HUES48 (cell line): ENCODE measurements at regions not wholly inside any gene's neighbourhood (a gene's known extent, or its start where the extent isn't known, plus 50 kb on each side); places are given as distances from the start of the nearest gene placed in this dataset.

Source experiments
- H3K27ac ChIP-seq: one replicate; pipeline ENCODE4 v1.7.0; 2013; ENCODE audit warnings: low read depth, low read length, inconsistent platforms
- H3K27me3 ChIP-seq: 2 replicates; pipeline ENCODE4 v1.6.1; 2013; ENCODE audit warnings: mild to moderate bottlenecking, low read length; ENCODE audit not compliant: control insufficient read depth, insufficient read depth
- H3K36me3 ChIP-seq: 2 replicates; pipeline ENCODE4 v1.6.1; 2013; ENCODE audit warnings: low read length; ENCODE audit not compliant: control insufficient read depth, insufficient read depth
- H3K4me1 ChIP-seq: 2 replicates; pipeline ENCODE4 v1.6.1; 2013; ENCODE audit warnings: mild to moderate bottlenecking, low read length; ENCODE audit not compliant: control insufficient read depth, insufficient read depth
- H3K4me3 ChIP-seq: 2 replicates; pipeline ENCODE4 v1.5.1; 2013; ENCODE audit warnings: mild to moderate bottlenecking, low read depth, low read length
- H3K9ac ChIP-seq: 2 replicates; pipeline ENCODE4 v1.6.1; 2013; ENCODE audit warnings: mild to moderate bottlenecking, low read depth, low read length, moderate library complexity
- H3K9me3 ChIP-seq: 2 replicates; pipeline ENCODE4 v1.6.1; 2013; ENCODE audit warnings: low read length; ENCODE audit not compliant: control insufficient read depth, insufficient read depth

DNA sequence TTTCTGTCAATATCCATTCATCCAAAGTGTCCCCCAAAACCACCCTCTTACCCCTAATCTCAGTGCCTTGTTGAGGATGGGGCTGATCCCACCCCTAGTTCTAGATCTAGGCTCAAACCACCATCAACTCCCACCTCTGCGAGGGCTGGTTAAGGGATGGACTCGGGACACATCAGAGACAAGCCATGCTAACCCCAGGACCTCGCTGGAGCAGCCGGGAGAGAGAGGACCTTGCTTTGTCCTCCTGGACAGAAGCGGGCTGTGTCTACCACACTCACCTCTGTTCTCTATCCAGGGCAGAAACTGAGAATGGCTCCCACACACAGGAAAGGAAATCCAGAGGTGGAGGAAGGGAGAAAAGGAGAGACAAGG is 90.8 kb upstream of the UQCRFS1 start:
- H3K4me1 ChIP-seq, result 0 out of 2 replicates have a peak, but pooled peaks cover under 1% of the 10 kb centered on the region
- no peaks in the 10 kb centered on the region for H3K36me3 ChIP-seq
- H3K9me3 ChIP-seq, result no peaks in the 10 kb centered on the region
- no peak overlapping the region for H3K27ac ChIP-seq
- H3K9ac ChIP-seq, result no peak overlapping the region
- peaks cover 5% of the 10 kb centered on the region; the same call in 1 of the 2 replicates for H3K27me3 ChIP-seq
- H3K4me3 ChIP-seq, result no peak overlapping the region

DNA sequence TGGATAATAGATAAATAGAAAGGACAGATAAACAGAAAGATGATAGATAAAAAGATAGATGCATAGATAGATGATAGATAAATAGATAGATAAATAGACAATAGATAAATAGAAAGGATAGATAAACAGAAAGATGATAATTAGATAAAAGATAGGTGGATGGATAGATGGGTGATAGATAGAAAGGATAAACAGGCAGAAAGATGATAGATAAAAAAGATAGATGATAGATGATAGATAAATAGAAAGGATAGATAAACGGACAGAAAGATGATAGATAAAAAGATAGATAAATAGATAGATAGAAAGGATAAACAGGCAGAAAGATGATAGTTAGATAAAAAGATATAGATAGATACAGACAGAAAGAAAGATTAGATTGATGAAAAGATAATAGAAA is 92.3 kb upstream of the UQCRFS1 start:
- peaks cover 9% of the 10 kb centered on the region for H3K4me1 ChIP-seq
- peaks cover 10% of the 10 kb centered on the region for H3K27me3 ChIP-seq

DNA sequence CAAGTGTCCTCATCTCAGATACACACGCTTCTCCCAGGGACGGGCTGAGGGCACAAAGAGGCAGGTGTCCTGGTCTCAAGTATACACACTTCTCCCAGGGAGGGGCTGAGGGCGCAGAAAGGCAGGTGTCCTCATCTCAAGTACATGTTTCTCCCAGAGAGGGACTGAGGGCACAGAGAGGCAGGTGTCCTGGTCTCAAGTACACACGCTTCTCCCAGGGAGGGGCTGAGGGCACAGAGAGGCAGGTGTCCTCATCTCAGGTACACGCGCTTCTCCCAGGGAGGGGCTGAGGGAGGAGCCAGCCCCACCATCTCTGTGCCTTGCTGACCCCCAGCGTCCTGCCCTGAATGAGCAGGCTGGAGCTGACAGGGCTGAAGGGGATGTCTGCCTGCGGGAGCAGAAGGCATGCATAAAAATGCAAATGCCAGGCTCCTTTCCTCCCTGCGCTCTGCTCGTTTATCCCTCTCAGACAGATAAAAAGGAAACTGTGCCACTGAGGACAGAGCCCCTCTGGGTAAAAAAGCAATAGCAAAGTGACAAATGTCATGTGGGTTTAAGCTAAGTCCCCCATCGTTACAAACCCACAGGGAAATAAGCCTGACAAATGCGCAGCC is 96.1 kb upstream of the UQCRFS1 start:
- Histone ChIP-seq H3K9ac (no peak overlapping the region), H3K27me3 (peaks cover 10% of the 10 kb centered on the region), H3K27ac (no peak overlapping the region), H3K4me1 (peaks cover 14% of the 10 kb centered on the region), H3K9me3 (no peaks in the 10 kb centered on the region), H3K36me3 (no peaks in the 10 kb centered on the region), H3K4me3 (peak overlapping the region; percentile 34; the same call in 1 of the 2 replicates)

More for the DNA sequence above, 92.3 kb upstream of the UQCRFS1 start:
- H3K9ac ChIP-seq, result no peak overlapping the region
- no peak overlapping the region for H3K4me3 ChIP-seq
- no peak overlapping the region for H3K27ac ChIP-seq
- no peaks in the 10 kb centered on the region for H3K36me3 ChIP-seq
- H3K9me3 ChIP-seq, result no peaks in the 10 kb centered on the region

DNA sequence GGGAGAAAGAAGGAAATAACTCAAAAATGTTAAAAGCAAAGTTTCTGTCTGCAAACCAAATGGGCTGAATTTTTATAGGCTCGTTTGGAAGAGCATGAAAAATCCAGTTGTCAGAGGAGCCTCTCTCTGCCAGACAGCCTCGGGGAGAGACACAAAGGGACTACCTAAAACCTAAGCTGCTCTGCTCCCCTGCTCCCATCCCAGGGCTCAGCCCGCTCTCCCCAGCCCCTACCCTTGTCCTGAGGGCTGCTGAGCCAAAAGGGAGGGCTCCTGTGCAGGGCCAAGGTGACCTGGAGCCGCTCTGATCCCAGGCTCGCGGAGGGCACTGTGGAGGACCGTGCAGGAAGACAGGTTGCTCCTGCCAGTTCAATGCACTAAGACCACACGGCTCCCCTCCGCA is 96.7 kb upstream of the UQCRFS1 start:
- Histone ChIP-seq H3K9me3 (no peaks in the 10 kb centered on the region), H3K4me3 (no peak overlapping the region), H3K9ac (no peak overlapping the region), H3K4me1 (peaks cover 14% of the 10 kb centered on the region), H3K27me3 (peaks cover 10% of the 10 kb centered on the region), H3K36me3 (no peaks in the 10 kb centered on the region), H3K27ac (no peak overlapping the region)

DNA sequence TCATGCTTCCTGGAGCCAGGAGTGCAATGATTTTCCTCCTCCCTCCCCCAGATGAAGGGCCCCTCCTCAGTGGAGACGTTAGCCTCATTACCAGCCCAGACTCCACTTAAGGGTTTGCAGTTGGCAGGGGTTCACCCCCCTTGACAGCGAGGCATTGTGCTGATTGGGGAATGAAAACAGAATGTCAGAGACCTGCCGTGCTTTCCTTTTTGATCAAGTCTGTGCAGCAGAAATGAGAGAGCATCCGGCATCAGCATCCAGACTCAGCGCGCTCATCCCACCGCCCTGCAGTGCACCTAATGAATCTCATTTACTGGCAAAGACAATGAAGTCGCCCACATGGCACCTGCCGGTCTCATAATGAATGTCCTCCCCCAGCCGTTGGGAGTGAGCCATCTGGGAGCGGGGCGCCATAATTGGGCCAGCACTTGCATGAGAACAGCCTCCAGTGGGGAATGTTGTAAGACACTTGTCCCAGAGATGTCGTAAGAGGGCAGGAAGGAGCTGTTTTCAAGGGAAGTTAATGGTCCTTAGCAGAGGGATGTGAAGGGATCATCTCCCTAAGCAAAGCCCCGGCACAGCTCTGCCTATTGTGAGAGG is 98.3 kb upstream of the UQCRFS1 start:
- Histone ChIP-seq H3K9me3 (no peaks in the 10 kb centered on the region), H3K9ac (no peak overlapping the region), H3K36me3 (no peaks in the 10 kb centered on the region), H3K4me3 (no peak overlapping the region), H3K27ac (no peak overlapping the region), H3K27me3 (peaks cover 10% of the 10 kb centered on the region), H3K4me1 (peaks cover 14% of the 10 kb centered on the region)

DNA sequence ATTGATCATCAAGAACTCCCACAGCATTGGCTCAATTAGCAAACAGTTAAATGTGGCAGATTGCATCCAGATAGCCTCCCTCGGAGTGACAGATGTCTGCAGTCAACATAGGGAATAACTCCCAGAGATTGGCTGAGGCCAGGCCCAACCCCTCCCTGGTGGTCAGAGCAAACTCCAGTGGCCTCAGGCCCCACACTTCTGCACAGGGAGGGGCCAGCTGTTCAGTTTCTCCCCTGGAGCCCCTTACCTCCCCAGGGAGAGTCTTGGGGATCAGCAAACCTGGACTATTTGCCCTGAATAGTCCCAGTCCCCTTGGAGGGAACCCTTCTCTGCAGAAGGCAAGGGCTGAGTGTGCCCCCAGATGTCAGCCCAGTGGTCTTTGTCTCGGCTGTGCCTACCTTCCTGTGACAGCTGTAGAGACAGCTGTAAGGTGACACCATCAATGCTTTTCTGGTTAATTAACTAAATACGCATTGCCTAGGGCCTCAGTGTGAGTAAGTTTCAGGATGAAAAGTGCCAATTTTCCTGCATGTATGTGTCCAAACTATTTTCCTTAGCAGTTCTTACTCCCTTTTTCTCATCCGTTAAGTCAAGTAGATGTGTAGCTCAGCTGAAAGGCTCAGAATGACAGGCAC is 102.7 kb upstream of the UQCRFS1 start:
- H3K4me3 ChIP-seq, result no peak overlapping the region
- H3K9ac ChIP-seq, result no peak overlapping the region
- H3K9me3 ChIP-seq, result no peaks in the 10 kb centered on the region
- no peaks in the 10 kb centered on the region for H3K27me3 ChIP-seq
- H3K36me3 ChIP-seq, result no peaks in the 10 kb centered on the region
- H3K4me1 ChIP-seq, result peaks cover 5% of the 10 kb centered on the region; the same call in 1 of the 2 replicates
- H3K27ac ChIP-seq, result no peak overlapping the region

DNA sequence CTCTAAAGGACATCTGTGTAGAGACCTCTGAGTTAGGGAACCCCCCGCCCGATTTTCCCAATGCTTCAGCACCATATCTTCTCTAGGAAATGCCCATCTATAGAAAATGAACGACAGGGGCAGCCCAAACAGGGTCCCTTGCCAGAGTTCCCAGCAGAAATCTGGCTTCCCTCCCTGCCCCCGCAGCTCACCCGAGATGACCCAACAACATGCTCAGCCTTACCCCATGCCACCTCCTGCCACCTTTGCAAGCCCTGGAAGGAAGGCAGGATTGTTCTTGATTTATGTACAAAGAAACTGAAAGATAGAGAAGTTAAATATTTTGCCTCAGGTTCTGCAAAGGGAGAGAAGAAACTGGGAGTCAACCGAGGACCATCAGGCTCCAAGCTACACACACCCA is 105.6 kb upstream of the UQCRFS1 start:
- Histone ChIP-seq H3K9me3 (no peaks in the 10 kb centered on the region), H3K27me3 (no peaks in the 10 kb centered on the region), H3K9ac (no peak overlapping the region), H3K4me1 (no peaks in the 10 kb centered on the region; the same call in 1 of the 2 replicates), H3K36me3 (no peaks in the 10 kb centered on the region), H3K27ac (no peak overlapping the region), H3K4me3 (no peak overlapping the region)

DNA sequence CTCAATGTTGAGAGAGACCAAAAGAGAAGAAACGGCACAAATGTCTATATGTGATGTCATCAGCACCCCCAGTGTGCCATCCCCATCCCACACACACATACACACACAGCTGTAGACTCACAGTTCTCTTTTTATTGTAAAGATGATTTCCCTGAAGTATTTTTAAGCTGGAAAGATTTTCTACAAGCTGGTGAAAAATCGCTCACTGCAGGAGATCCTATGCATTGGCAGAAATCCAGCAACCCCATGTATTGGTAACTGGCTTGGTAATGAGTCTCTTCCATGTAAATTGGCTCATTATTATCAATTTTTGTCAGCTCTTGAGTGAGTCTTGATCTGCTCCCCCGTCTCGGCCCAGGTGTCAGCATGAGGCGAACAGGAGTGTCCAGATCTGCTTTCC is 107.1 kb upstream of the UQCRFS1 start:
- H3K9me3 ChIP-seq, result no peaks in the 10 kb centered on the region
- H3K27me3 ChIP-seq, result no peaks in the 10 kb centered on the region
- no peak overlapping the region for H3K9ac ChIP-seq
- H3K4me3 ChIP-seq, result no peak overlapping the region
- no peaks in the 10 kb centered on the region for H3K36me3 ChIP-seq
- no peak overlapping the region for H3K27ac ChIP-seq
- no peaks in the 10 kb centered on the region; the same call in 1 of the 2 replicates for H3K4me1 ChIP-seq

DNA sequence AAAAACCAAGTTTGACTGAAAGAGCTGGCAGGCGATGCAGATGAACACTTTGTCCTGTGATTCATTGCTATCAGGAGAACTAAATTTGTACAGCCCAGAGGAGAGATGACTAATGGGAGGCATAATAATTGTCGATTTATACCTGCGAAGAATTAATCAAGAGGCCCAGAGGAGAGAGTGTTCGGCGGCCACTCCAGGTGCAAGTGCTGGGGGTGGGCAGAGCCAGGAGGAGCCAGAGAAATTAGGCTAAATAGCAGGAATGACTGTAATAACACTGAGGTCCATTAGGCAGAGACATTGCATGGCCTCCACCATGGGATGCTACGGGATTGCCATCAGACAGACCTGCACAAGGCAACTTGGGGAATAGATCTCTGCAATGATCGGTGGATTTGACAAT is 107.7 kb upstream of the UQCRFS1 start:
- H3K27ac ChIP-seq, result no peak overlapping the region
- no peaks in the 10 kb centered on the region for H3K36me3 ChIP-seq
- no peaks in the 10 kb centered on the region for H3K9me3 ChIP-seq
- no peak overlapping the region for H3K9ac ChIP-seq
- H3K4me1 ChIP-seq, result no peaks in the 10 kb centered on the region; the same call in 1 of the 2 replicates
- H3K27me3 ChIP-seq, result no peaks in the 10 kb centered on the region
- no peak overlapping the region for H3K4me3 ChIP-seq

DNA sequence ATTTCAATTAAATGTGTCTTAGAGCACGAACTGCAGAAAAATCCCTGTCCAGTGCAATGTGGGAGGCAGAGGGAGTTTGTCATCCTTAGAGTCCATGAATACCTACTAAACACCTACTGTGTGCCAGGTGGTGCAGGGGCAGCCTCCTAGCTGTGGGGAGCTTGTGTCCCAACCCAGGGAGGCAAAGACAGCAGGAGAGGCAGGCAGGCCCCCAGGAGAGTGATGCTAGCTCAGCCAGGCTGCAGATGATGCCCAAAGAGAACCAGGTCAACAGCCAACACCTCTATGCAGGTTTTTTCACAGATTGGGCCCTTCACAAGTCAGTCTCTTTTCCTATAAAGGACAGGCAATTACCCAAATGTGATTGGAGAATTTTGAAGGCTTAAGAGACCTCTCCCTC is 108.2 kb upstream of the UQCRFS1 start:
- Histone ChIP-seq H3K9me3 (no peaks in the 10 kb centered on the region), H3K4me1 (no peaks in the 10 kb centered on the region), H3K27me3 (no peaks in the 10 kb centered on the region), H3K9ac (no peak overlapping the region), H3K4me3 (no peak overlapping the region), H3K36me3 (no peaks in the 10 kb centered on the region), H3K27ac (no peak overlapping the region)

DNA sequence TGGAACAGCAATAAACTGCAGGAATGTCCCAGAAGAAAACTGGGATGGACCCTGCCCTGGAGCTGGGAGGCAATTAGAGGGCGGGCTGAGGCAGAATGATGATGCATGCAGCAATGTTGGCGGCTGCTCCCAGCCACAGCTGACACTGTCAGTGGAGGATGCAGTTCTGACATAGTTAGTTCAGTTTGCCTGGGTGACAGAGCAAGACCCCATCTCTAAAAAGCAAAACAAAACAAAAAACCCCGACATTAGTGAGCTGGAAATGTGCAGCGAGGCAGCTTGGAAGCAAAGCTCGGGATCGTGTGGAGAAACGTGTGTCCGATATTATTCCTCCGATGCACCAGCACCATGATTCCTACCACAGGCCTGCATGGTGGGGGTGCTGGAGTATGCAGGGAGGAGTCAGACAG is 110.1 kb upstream of the UQCRFS1 start:
- H3K4me1 ChIP-seq, result no peaks in the 10 kb centered on the region
- H3K27ac ChIP-seq, result no peak overlapping the region
- no peaks in the 10 kb centered on the region for H3K9me3 ChIP-seq
- no peak overlapping the region for H3K9ac ChIP-seq
- no peaks in the 10 kb centered on the region for H3K36me3 ChIP-seq
- no peaks in the 10 kb centered on the region for H3K27me3 ChIP-seq
- H3K4me3 ChIP-seq, result no peak overlapping the region
